ENCODE measurements at regions not wholly inside any gene's neighbourhood (a gene's known extent, or its start where the extent isn't known, plus 50 kb on each side); places are given as distances from the start of the nearest gene placed in this dataset.

GRCh38 chr1:4140241-4140640 is 240.2 kb upstream of the C1orf174 start:
- no peaks in the 10 kb centered on the region for H3K9me3 ChIP-seq (ENCODE audit: insufficient read depth, low read length)

GRCh38 chr1:4140821-4141220 is 240.7 kb upstream of the C1orf174 start:
- H3K4me1 ChIP-seq (ENCODE audit: low read length) = no peaks in the 10 kb centered on the region
- no peak overlapping the region for H3K4me3 ChIP-seq (ENCODE audit: low read length)
- H3K27ac ChIP-seq (ENCODE audit: low read length) = no peak overlapping the region
- TF ChIP-seq EZH2phosphoT487 (IDR thresholded peaks at IDR 0.05; ENCODE audit: low read depth) = no peak
- no peak for TF ChIP-seq CTCF (IDR thresholded peaks at IDR 0.05; ENCODE audit: low read depth, low read length)
- H3K36me3 ChIP-seq (replicated peaks; ENCODE audit: low read depth, low read length) = no peaks in the 10 kb centered on the region
- no peak overlapping the region for H3K9ac ChIP-seq (ENCODE audit: low read length)
- no peak overlapping the region for H3K4me2 ChIP-seq (ENCODE audit: low read length)
- no peaks in the 10 kb centered on the region for H3K79me2 ChIP-seq (ENCODE audit: low read length)
- H2AFZ ChIP-seq (ENCODE audit: low read depth, low read length) = no peak overlapping the region
- H4K20me1 ChIP-seq (ENCODE audit: insufficient read depth, low read length) = no peaks in the 10 kb centered on the region
- H3K9me3 ChIP-seq (ENCODE audit: insufficient read depth, low read length) = no peaks in the 10 kb centered on the region
- H3K27me3 ChIP-seq (ENCODE audit: low read depth, low read length) = no peaks in the 10 kb centered on the region

More at GRCh38 chr1:4140241-4140640, 240.2 kb upstream of the C1orf174 start:
- no peaks in the 10 kb centered on the region for H3K4me1 ChIP-seq (ENCODE audit: low read length)
- no peak overlapping the region for H3K27ac ChIP-seq (ENCODE audit: low read length)
- no peak for TF ChIP-seq EZH2phosphoT487 (IDR thresholded peaks at IDR 0.05; ENCODE audit: low read depth)
- H3K4me3 ChIP-seq (ENCODE audit: low read length) = no peak overlapping the region
- no peak overlapping the region for H3K9ac ChIP-seq (ENCODE audit: low read length)
- no peaks in the 10 kb centered on the region for H3K36me3 ChIP-seq (replicated peaks; ENCODE audit: low read depth, low read length)
- H2AFZ ChIP-seq (ENCODE audit: low read depth, low read length) = no peak overlapping the region
- no peaks in the 10 kb centered on the region for H4K20me1 ChIP-seq (ENCODE audit: insufficient read depth, low read length)
- no peak overlapping the region for H3K4me2 ChIP-seq (ENCODE audit: low read length)
- no peaks in the 10 kb centered on the region for H3K79me2 ChIP-seq (ENCODE audit: low read length)
- no peaks in the 10 kb centered on the region for H3K27me3 ChIP-seq (ENCODE audit: low read depth, low read length)

- Histone ChIP-seq H3K9ac (ENCODE audit: low read length) (no peak overlapping the region), H2AFZ (ENCODE audit: low read depth, low read length) (no peak overlapping the region), H3K36me3 (replicated peaks; ENCODE audit: low read depth, low read length) (no peaks in the 10 kb centered on the region), H3K4me2 (ENCODE audit: low read length) (no peak overlapping the region), H3K27ac (ENCODE audit: low read length) (no peak overlapping the region), H3K4me1 (ENCODE audit: low read length) (no peaks in the 10 kb centered on the region), H3K9me3 (ENCODE audit: insufficient read depth, low read length) (no peaks in the 10 kb centered on the region), H3K27me3 (ENCODE audit: low read depth, low read length) (no peaks in the 10 kb centered on the region), H3K4me3 (ENCODE audit: low read length) (no peak overlapping the region), H3K79me2 (ENCODE audit: low read length) (no peaks in the 10 kb centered on the region), H4K20me1 (ENCODE audit: insufficient read depth, low read length) (no peaks in the 10 kb centered on the region)
- no peak for TF ChIP-seq CTCF (IDR thresholded peaks at IDR 0.05; ENCODE audit: low read depth, low read length)
- TF ChIP-seq EZH2phosphoT487 (IDR thresholded peaks at IDR 0.05; ENCODE audit: low read depth) = no peak
These were observed 244.4 kb upstream of the C1orf174 start for GRCh38 chr1:4144349-4144971.

- Histone ChIP-seq H3K27me3 (ENCODE audit: low read depth, low read length) (no peaks in the 10 kb centered on the region), H3K4me1 (ENCODE audit: low read length) (no peaks in the 10 kb centered on the region), H3K27ac (ENCODE audit: low read length) (no peak overlapping the region)
These were observed 246.0 kb upstream of the C1orf174 start for GRCh38 chr1:4146101-4146500.

More at GRCh38 chr1:4146101-4146500, 246.0 kb upstream of the C1orf174 start:
- Histone ChIP-seq H3K9me3 (ENCODE audit: insufficient read depth, low read length) (no peaks in the 10 kb centered on the region), H3K4me3 (ENCODE audit: low read length) (no peak overlapping the region), H3K36me3 (replicated peaks; ENCODE audit: low read depth, low read length) (no peaks in the 10 kb centered on the region), H2AFZ (ENCODE audit: low read depth, low read length) (no peak overlapping the region), H3K9ac (ENCODE audit: low read length) (no peak overlapping the region), H3K4me2 (ENCODE audit: low read length) (no peak overlapping the region), H4K20me1 (ENCODE audit: insufficient read depth, low read length) (no peaks in the 10 kb centered on the region), H3K79me2 (ENCODE audit: low read length) (no peaks in the 10 kb centered on the region)
- no peak for TF ChIP-seq CTCF (IDR thresholded peaks at IDR 0.05; ENCODE audit: low read depth, low read length)
- no peak for TF ChIP-seq EZH2phosphoT487 (IDR thresholded peaks at IDR 0.05; ENCODE audit: low read depth)
